Eye (tissue), 1 donor: ENCODE measurements at regions not wholly inside any gene's neighbourhood (a gene's known extent, or its start where the extent isn't known, plus 50 kb on each side); places are given as distances from the start of the nearest gene placed in this dataset.
"Not testable (repeated sequence)": the region's sequence is repeated elsewhere in the genome, so short reads cannot be mapped to it uniquely, and the experiment has no call there.

Source experiments
- DNase-seq: peaks from one replicate; pipeline ENCODE4 v3.0.0-alpha.2; 2015

GRCh38 chr15:92705764-92706163, 50.2 kb upstream of the FAM174B start:
- DNase-seq = no peak

GRCh38 chr15:92706201-92706600, 50.6 kb upstream of the FAM174B start:
- peak; percentile 73 for DNase-seq

- DNase-seq = no peak
Measured at GRCh38 chr15:92707880-92708551, 52.4 kb upstream of the FAM174B start.

GRCh38 chr15:92708635-92709034, 53.1 kb upstream of the FAM174B start:
- DNase-seq = no peak

GRCh38 chr15:92709110-92709790, 53.7 kb upstream of the FAM174B start:
- DNase-seq = no peak

GRCh38 chr15:92711457-92711831, 55.9 kb upstream of the FAM174B start:
- DNase-seq = no peak

GRCh38 chr15:92714077-92714476, 58.5 kb upstream of the FAM174B start:
- no peak for DNase-seq

- peak; percentile 98 for DNase-seq
Measured at GRCh38 chr15:92714477-92715401, 59.2 kb upstream of the FAM174B start.

GRCh38 chr15:92715758-92716157, 60.2 kb upstream of the FAM174B start:
- peak; percentile 77 for DNase-seq

- no peak for DNase-seq
Measured at GRCh38 chr15:92719021-92719420, 63.4 kb upstream of the FAM174B start.

- DNase-seq = no peak
Measured at GRCh38 chr15:92724144-92724543, 68.6 kb upstream of the FAM174B start.

- no peak for DNase-seq
Measured at GRCh38 chr15:92725171-92725570, 69.6 kb upstream of the FAM174B start.

GRCh38 chr15:92728266-92728665, 72.7 kb upstream of the FAM174B start:
- no peak for DNase-seq

- DNase-seq = no peak
Measured at GRCh38 chr15:92733090-92733933, 77.7 kb upstream of the FAM174B start.

- DNase-seq = peak; percentile 85
Measured at GRCh38 chr15:92733934-92734521, 78.5 kb upstream of the FAM174B start.

- not testable (repeated sequence) for DNase-seq
Measured at GRCh38 chr15:92739246-92739645, 83.7 kb upstream of the FAM174B start.

- no peak for DNase-seq
Measured at GRCh38 chr15:92745845-92746271, 90.3 kb upstream of the FAM174B start.

GRCh38 chr15:92747047-92747446, 91.5 kb upstream of the FAM174B start:
- DNase-seq = no peak

- no peak for DNase-seq
Measured at GRCh38 chr15:92749216-92749615, 93.6 kb upstream of the FAM174B start.

- no peak for DNase-seq
Measured at GRCh38 chr15:92749946-92750345, 94.4 kb upstream of the FAM174B start.

GRCh38 chr15:92751528-92751927, 96.0 kb upstream of the FAM174B start:
- DNase-seq = peak; percentile 13

- DNase-seq = no peak
Measured at GRCh38 chr15:92753591-92753990, 98.0 kb upstream of the FAM174B start.
